ENCODE measurements at regions not wholly inside any gene's neighbourhood (a gene's known extent, or its start where the extent isn't known, plus 50 kb on each side); places are given as distances from the start of the nearest gene placed in this dataset.

- TF ChIP-seq REST (IDR thresholded peaks at IDR 0.05; ENCODE audit: borderline replicate concordance) (no peak), POLR2AphosphoS5 (IDR thresholded peaks at IDR 0.05) (no peak), CTCF (IDR thresholded peaks at IDR 0.05; ENCODE audit: poor library complexity, severe bottlenecking) (no peak), TAF1 (IDR thresholded peaks at IDR 0.05; ENCODE audit: low read depth) (no peak), RAD21 (conservative IDR thresholded peaks at IDR 0.05) (no peak), EP300 (conservative IDR thresholded peaks at IDR 0.05; ENCODE audit: poor library complexity, severe bottlenecking) (no peak), MXI1 (conservative IDR thresholded peaks at IDR 0.05; ENCODE audit: poor library complexity, severe bottlenecking) (no peak), EZH2 (IDR thresholded peaks at IDR 0.05; ENCODE audit: borderline replicate concordance, insufficient read depth, low read length, poor library complexity, severe bottlenecking) (no peak), SMC3 (conservative IDR thresholded peaks at IDR 0.05; ENCODE audit: poor library complexity) (no peak)
Measured at GRCh38 chr5:89662499-89662898, 747.1 kb downstream of the CETN3 start.

All from neural cell (in vitro differentiated cells).